K562 (cell line): ENCODE measurements at regions not wholly inside any gene's neighbourhood (a gene's known extent, or its start where the extent isn't known, plus 50 kb on each side); places are given as distances from the start of the nearest gene placed in this dataset.

ENCODE experiments used
- ATAC-seq: fragments of 200-7000 bp; cut with Tn5 transposase; 3 replicates; pipeline ENCODE4 v1.9.1; 2020; ENCODE audit warnings: moderate library complexity
- BruUV-seq: library from RNA; stranded (reverse); fragments of 400-500 nt; replicated peaks from 2 replicates; lab custom pipeline; 2021; lab: Mats Ljungman, UMichigan
- CTCF ChIA-PET: fragments of 300-600 bp; formaldehyde crosslinking; extraction: SDS; loops from one replicate; lab custom pipeline; 2021; ENCODE audit warnings: low intra/inter-chr PET ratio; lab: Yijun Ruan, JAX
- POLR2A ChIA-PET: fragments of 300-600, 350-650 bp; sonication (Branson Sonifier 250); formaldehyde crosslinking; extraction: SDS; loops from one replicate; lab custom pipeline; 2021; ENCODE audit warnings: antibody characterized with exemption, inconsistent platforms; lab: Yijun Ruan, JAX
- DNase-seq, 4 experiments: peaks; one replicate each; pipeline versions ENCODE4 v3.0.0 to v3.0.0-alpha.2; 2011 to 2018; ENCODE audit warnings: low spot score in 3 of 4, mixed read lengths in 3 of 4; ENCODE audit errors: extremely low read depth in 1 of 4
- FAIRE-seq: peaks from 2 replicates; lab custom pipeline; 2011; peaks lifted over from hg19 to GRCh38; lab: Jason Lieb, UNC
- H2AFZ ChIP-seq: 2 replicates; pipeline ENCODE4 v1.6.0; 2011; ENCODE audit warnings: low read depth, low read length, control low read depth, inconsistent platforms
- H3K27ac ChIP-seq: fragments of 200-600 bp; 3 replicates; pipeline ENCODE4 v1.8.0; 2011; ENCODE audit warnings: low read depth, mild to moderate bottlenecking, control low read depth, inconsistent platforms, low read length, moderate library complexity, mixed read lengths; ENCODE audit errors: extremely low read depth
- H3K27me3 ChIP-seq, 2 experiments: fragments of 300-600 bp in 1 of 2; 2 replicates in 1 of 2; 3 replicates in 1 of 2; pipeline versions ENCODE4 v1.6.0 to v1.8.0; 2011; ENCODE audit warnings: inconsistent platforms in 2 of 2, low read length in 2 of 2, mild to moderate bottlenecking in 1 of 2, mixed read lengths in 1 of 2, moderate library complexity in 1 of 2; ENCODE audit not compliant: control insufficient read depth in 2 of 2, insufficient read depth in 2 of 2
- H3K36me3 ChIP-seq: fragments of 300-600 bp; 3 replicates; pipeline ENCODE4 v1.8.0; 2011; ENCODE audit warnings: mild to moderate bottlenecking, low read length, inconsistent platforms; ENCODE audit not compliant: control insufficient read depth, insufficient read depth
- H3K4me1 ChIP-seq, 2 experiments: fragments of 200-600 bp in 1 of 2; replicated peaks in 1 of 2; 2 replicates in 1 of 2; 3 replicates in 1 of 2; pipeline versions ENCODE4 v1.5.1 to v1.8.0; 2011; ENCODE audit warnings: inconsistent platforms in 2 of 2, low read length in 2 of 2, mild to moderate bottlenecking in 1 of 2, mixed read lengths in 1 of 2, moderate library complexity in 1 of 2; ENCODE audit not compliant: control insufficient read depth in 2 of 2, insufficient read depth in 2 of 2
- H3K4me2 ChIP-seq: 2 replicates; pipeline ENCODE4 v1.6.1; 2011; ENCODE audit warnings: low read length, control low read depth, inconsistent platforms, mixed read lengths; ENCODE audit not compliant: insufficient read depth
- H3K4me3 ChIP-seq: fragments of 200-600 bp; sonication (generic), shearing (Covaris generic); 2 replicates; pipeline ENCODE4 v1.5.1; 2016; ENCODE audit warnings: control low read depth, inconsistent platforms
- H3K79me2 ChIP-seq: fragments of 200-600 bp; 3 replicates; pipeline ENCODE4 v1.8.0; 2011; ENCODE audit warnings: low read length, inconsistent platforms; ENCODE audit not compliant: control insufficient read depth, insufficient read depth
- H3K9ac ChIP-seq, 2 experiments: 2 replicates each; pipeline versions ENCODE4 v1.6.0 to v1.6.1; 2011; ENCODE audit warnings: low read depth in 2 of 2, low read length in 2 of 2, control low read depth in 1 of 2, inconsistent platforms in 1 of 2, mild to moderate bottlenecking in 1 of 2, mixed read lengths in 1 of 2; ENCODE audit not compliant: insufficient read depth in 1 of 2
- H3K9me1 ChIP-seq: one replicate; pipeline ENCODE4 v1.6.0; 2011; ENCODE audit warnings: inconsistent platforms, mild to moderate bottlenecking, low read length, moderate library complexity; ENCODE audit not compliant: control insufficient read depth, insufficient read depth
- H3K9me3 ChIP-seq: replicated peaks from 2 replicates; pipeline ENCODE4 v1.5.1; 2011; ENCODE audit warnings: low read depth, low read length, inconsistent platforms; ENCODE audit not compliant: control insufficient read depth, insufficient read depth
- H4K20me1 ChIP-seq: replicated peaks from 2 replicates; pipeline ENCODE4 v1.6.1; 2011; ENCODE audit warnings: low read length, inconsistent platforms, mixed read lengths; ENCODE audit not compliant: control insufficient read depth, insufficient read depth
- CBFB ChIP-seq: sonication (generic); formaldehyde crosslinking; IDR thresholded peaks from 2 replicates; pipeline ENCODE4 v1.4.0; 2020; ENCODE audit warnings: mild to moderate bottlenecking, missing genetic modification reagents
- CEBPB ChIP-seq: fragments of 450-650 bp; IDR thresholded peaks from 2 replicates; pipeline ENCODE4 v1.6.1; 2016; ENCODE audit warnings: missing genetic modification characterization, missing compliant biosample characterization
- CHD1 ChIP-seq: fragments of 200-600 bp; sonication (generic); IDR thresholded peaks from one replicate; pipeline ENCODE4 v1.6.1; 2012; ENCODE audit warnings: mild to moderate bottlenecking, moderate library complexity, low read length, inconsistent platforms
- CHD4 ChIP-seq: fragments of 200-600 bp; sonication (generic); IDR thresholded peaks from 3 replicates; pipeline ENCODE4 v1.6.1; 2012; ENCODE audit warnings: low read depth, mild to moderate bottlenecking, mixed read lengths, low read length, inconsistent platforms; ENCODE audit not compliant: insufficient read depth, insufficient replicate concordance, poor library complexity, severe bottlenecking
- FOSL1 ChIP-seq: fragments of 200-800 bp; sonication (Bioruptor generic); conservative IDR thresholded peaks from 2 replicates; pipeline ENCODE4 v1.6.1; 2016; ENCODE audit warnings: missing genetic modification characterization, missing compliant biosample characterization
- FOXO4 ChIP-seq: fragments of 450-650 bp; formaldehyde crosslinking; IDR thresholded peaks from 2 replicates; pipeline ENCODE4 v1.4.0; 2020; ENCODE audit warnings: mild to moderate bottlenecking, moderate library complexity
- GATAD2B ChIP-seq: fragments of 450-650 bp; IDR thresholded peaks from 2 replicates; pipeline ENCODE4 v1.6.1; 2017; ENCODE audit warnings: mild to moderate bottlenecking, borderline replicate concordance
- HDAC8 ChIP-seq: fragments of 450-650 bp; IDR thresholded peaks from 2 replicates; pipeline ENCODE4 v1.6.1; 2016; ENCODE audit warnings: mild to moderate bottlenecking, missing genetic modification characterization, moderate library complexity, missing compliant biosample characterization
- IRF1 ChIP-seq: sonication (generic); formaldehyde crosslinking; IDR thresholded peaks from 2 replicates; pipeline ENCODE4 v1.8.0; 2022; ENCODE audit warnings: missing genetic modification reagents, mild to moderate bottlenecking, borderline replicate concordance
- KDM2B ChIP-seq: fragments of 250-450 bp; sonication (Bioruptor Pico); IDR thresholded peaks from 2 replicates; pipeline ENCODE4 v1.8.0; 2021; ENCODE audit warnings: mild to moderate bottlenecking, moderate library complexity
- RBM25 ChIP-seq: fragments of 200-400 bp; formaldehyde crosslinking; IDR thresholded peaks from 2 replicates; pipeline ENCODE4 v1.6.1; 2018; ENCODE audit warnings: low read length, low read depth, moderate library complexity; ENCODE audit not compliant: severe bottlenecking
- RREB1 ChIP-seq: fragments of 250-450 bp; sonication (Bioruptor Pico); IDR thresholded peaks from 2 replicates; pipeline ENCODE4 v1.4.0; 2020
- SP1 ChIP-seq: sonication (generic); formaldehyde crosslinking; IDR thresholded peaks from 2 replicates; pipeline ENCODE4 v1.8.1; 2022; ENCODE audit warnings: mild to moderate bottlenecking, missing genetic modification reagents
- TAF15 ChIP-seq: fragments of 200-400 bp; formaldehyde crosslinking; IDR thresholded peaks from 2 replicates; pipeline ENCODE4 v1.6.1; 2017; ENCODE audit warnings: mild to moderate bottlenecking, low read depth, low read length, moderate library complexity
- ZNF217 ChIP-seq: sonication (generic); formaldehyde crosslinking; IDR thresholded peaks from 2 replicates; pipeline ENCODE4 v1.8.0; 2022; ENCODE audit warnings: mild to moderate bottlenecking, missing genetic modification reagents
- ZNF583 ChIP-seq: fragments of 250-450 bp; sonication (Bioruptor Pico); IDR thresholded peaks from 2 replicates; pipeline ENCODE4 v1.4.0; 2020
- WGBS: fragments of 100-300 bp; shearing (Covaris generic); methylation state at CpG from one replicate; pipeline ENCODE4 v1.1.6; 2016; ENCODE audit warnings: low coverage, mixed read lengths; ENCODE audit not compliant: insufficient coverage; ENCODE audit errors: missing lambda C conversion rate; 5-methylcytosine and 5-hydroxymethylcytosine counted together
- in situ Hi-C: fragments of 300-500 bp; cut with MboI; formaldehyde crosslinking; loops from 4 replicates; pipeline ENCODE4 v1.15.0; 2018; ENCODE audit warnings: inconsistent platforms, mixed read lengths
- intact Hi-C: fragments of 100-400 bp; cut with micrococcal nuclease; formaldehyde crosslinking; loops from 2 replicates; pipeline ENCODE4 v1.14.2; 2022

GRCh38 chr6:55666606-55667225 lies 87.7 kb upstream of the HMGCLL1 start:
- intact Hi-C loops: no loop called here
- ChIA-PET POLR2A (no interaction called here), CTCF (no interaction called here)
- no peaks in the 10 kb centered on the region for H4K20me1 ChIP-seq
- in situ Hi-C loops: no loop called here
- WGBS: 0% methylated on average over 2 of the region's 2 CpGs
- DNase-seq (no peak), ATAC-seq (no peak), FAIRE-seq (no peak)
- H3K9ac ChIP-seq: no peak overlapping the region
- no peaks in the 10 kb centered on the region for H3K9me3 ChIP-seq
- H3K9me1 ChIP-seq: no peaks in the 10 kb centered on the region
- H2AFZ ChIP-seq: no peak overlapping the region
- H3K36me3 ChIP-seq: no peaks in the 10 kb centered on the region
- no peaks in the 10 kb centered on the region for H3K79me2 ChIP-seq
- no peaks in the 10 kb centered on the region for H3K27me3 ChIP-seq
- H3K27ac ChIP-seq: no peak overlapping the region
- H3K4me1 ChIP-seq: no peaks in the 10 kb centered on the region
- BruUV-seq: no TSS peak
- no peak overlapping the region for H3K4me2 ChIP-seq
- no peak overlapping the region for H3K4me3 ChIP-seq
- no peak for TF ChIP-seq RREB1 (CRISPR knock-in tag)
- no peak for TF ChIP-seq SP1 (CRISPR knock-in tag)
- TF ChIP-seq ZNF583 (CRISPR knock-in tag): no peak
- TF ChIP-seq IRF1: no peak
- no peak for TF ChIP-seq FOXO4 (CRISPR knock-in tag)
- no peak for TF ChIP-seq CEBPB (tag)
- TF ChIP-seq KDM2B (CRISPR knock-in tag): no peak
- no peak for TF ChIP-seq HDAC8
- TF ChIP-seq TAF15: no peak
- TF ChIP-seq CBFB (CRISPR knock-in tag): no peak
- no peak for TF ChIP-seq CHD4
- TF ChIP-seq ZNF217 (CRISPR knock-in tag): no peak
- TF ChIP-seq RBM25: no peak
- no peak for TF ChIP-seq GATAD2B
- TF ChIP-seq FOSL1 (tag): no peak
- TF ChIP-seq CHD1: no peak
